Duodenal mucosa (tissue), 2 donors: ENCODE measurements at regions not wholly inside any gene's neighbourhood (a gene's known extent, or its start where the extent isn't known, plus 50 kb on each side); places are given as distances from the start of the nearest gene placed in this dataset.

Experiments used
- H3K27ac ChIP-seq: one replicate; pipeline ENCODE4 v1.7.0; 2013; ENCODE audit warnings: low read depth, low read length
- H3K27me3 ChIP-seq, 2 donors: one replicate each; pipeline ENCODE4 v1.7.0; 2013; ENCODE audit warnings: low read length in 2 of 2, control low read depth in 1 of 2; ENCODE audit not compliant: insufficient read depth in 2 of 2, control insufficient read depth in 1 of 2
- H3K36me3 ChIP-seq, 2 donors: one replicate each; pipeline ENCODE4 v1.7.0; 2013; ENCODE audit warnings: low read length in 2 of 2, control low read depth in 1 of 2; ENCODE audit not compliant: insufficient read depth in 2 of 2, control insufficient read depth in 1 of 2
- H3K4me1 ChIP-seq, 2 donors: one replicate each; pipeline ENCODE4 v1.7.0; 2013; ENCODE audit warnings: low read length in 2 of 2, control low read depth in 1 of 2; ENCODE audit not compliant: insufficient read depth in 2 of 2, control insufficient read depth in 1 of 2
- H3K4me3 ChIP-seq, 2 donors: one replicate each; pipeline ENCODE4 v1.7.0; 2013; ENCODE audit warnings: low read length in 2 of 2, low read depth in 1 of 2
- H3K9ac ChIP-seq, 2 donors: one replicate each; pipeline ENCODE4 v1.7.0; 2013; ENCODE audit warnings: low read length in 2 of 2, low read depth in 1 of 2
- H3K9me3 ChIP-seq, 2 donors: one replicate each; pipeline ENCODE4 v1.7.0; 2013; ENCODE audit warnings: low read length in 2 of 2, control low read depth in 1 of 2; ENCODE audit not compliant: control insufficient read depth in 1 of 2

DNA sequence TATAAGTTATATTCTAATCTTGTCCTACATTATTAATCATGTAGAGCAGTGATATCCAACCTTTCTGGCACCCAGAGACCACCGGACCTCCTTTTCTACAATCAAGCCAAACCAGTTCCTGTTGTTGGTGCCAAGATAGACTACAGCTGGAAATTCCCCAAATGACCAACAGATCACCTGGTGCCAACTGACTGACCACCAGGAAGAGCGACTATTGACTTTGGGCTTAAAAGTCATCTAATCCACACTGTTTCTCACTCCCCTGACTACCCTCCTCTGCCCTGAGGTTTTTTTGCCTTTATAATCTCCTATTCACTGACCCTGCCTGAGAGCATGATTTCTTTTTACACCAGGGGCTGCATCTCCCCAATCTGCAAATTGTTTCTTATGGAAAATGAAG lies 425.2 kb downstream of the TTLL7 start:
- no peak overlapping the region for H3K4me3 ChIP-seq
- no peaks in the 10 kb centered on the region for H3K9me3 ChIP-seq
- no peak overlapping the region for H3K9ac ChIP-seq
- no peaks in the 10 kb centered on the region for H3K36me3 ChIP-seq
- no peaks in the 10 kb centered on the region for H3K4me1 ChIP-seq
- H3K27ac ChIP-seq = no peak overlapping the region
- no peaks in the 10 kb centered on the region for H3K27me3 ChIP-seq

DNA sequence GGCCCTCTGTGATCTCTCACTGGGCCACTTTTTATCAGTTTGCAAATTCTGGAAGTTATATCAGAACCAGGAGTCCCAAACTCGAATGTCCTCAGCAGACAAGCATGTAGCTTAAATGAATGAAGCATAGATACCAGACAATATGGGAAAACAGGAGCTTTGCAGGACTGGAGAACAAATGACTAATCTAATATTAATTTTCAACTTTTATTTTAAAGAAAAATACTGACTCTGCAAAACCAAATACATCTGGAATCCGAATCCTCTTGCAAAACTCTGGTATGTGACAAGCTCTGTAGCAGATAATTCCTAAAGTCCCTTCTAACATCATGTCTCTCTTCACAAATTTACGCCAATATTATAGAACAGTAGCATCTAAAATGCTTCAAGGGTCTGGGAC lies 427.4 kb downstream of the TTLL7 start:
- no peak overlapping the region for H3K9ac ChIP-seq
- H3K27ac ChIP-seq = no peak overlapping the region
- no peaks in the 10 kb centered on the region for H3K27me3 ChIP-seq
- no peaks in the 10 kb centered on the region for H3K4me1 ChIP-seq
- H3K4me3 ChIP-seq = no peak overlapping the region
- no peaks in the 10 kb centered on the region for H3K9me3 ChIP-seq
- no peaks in the 10 kb centered on the region for H3K36me3 ChIP-seq

DNA sequence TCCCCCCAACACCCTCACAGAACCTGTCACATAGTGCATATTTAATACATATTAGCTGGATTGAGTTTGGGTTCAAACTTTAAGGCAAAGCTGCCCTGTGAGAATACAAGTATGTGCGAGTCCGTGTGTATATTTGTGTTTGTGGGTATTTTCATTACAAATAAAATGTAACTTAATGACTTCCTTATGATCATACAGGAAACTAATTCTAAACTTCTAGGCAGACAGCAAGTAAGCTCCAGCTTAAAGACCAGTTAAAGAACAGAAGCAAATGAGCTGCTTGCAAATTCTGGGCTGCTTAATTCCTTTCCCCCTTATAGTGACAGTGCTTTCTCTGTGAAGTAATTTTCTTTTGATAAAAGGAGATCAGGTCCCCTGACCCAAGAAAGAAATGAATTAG lies 437.6 kb downstream of the TTLL7 start:
- H3K9me3 ChIP-seq = no peaks in the 10 kb centered on the region
- H3K27ac ChIP-seq = no peak overlapping the region
- H3K4me1 ChIP-seq = no peaks in the 10 kb centered on the region
- no peaks in the 10 kb centered on the region for H3K27me3 ChIP-seq
- no peaks in the 10 kb centered on the region for H3K36me3 ChIP-seq
- no peak overlapping the region for H3K4me3 ChIP-seq
- no peak overlapping the region for H3K9ac ChIP-seq

DNA sequence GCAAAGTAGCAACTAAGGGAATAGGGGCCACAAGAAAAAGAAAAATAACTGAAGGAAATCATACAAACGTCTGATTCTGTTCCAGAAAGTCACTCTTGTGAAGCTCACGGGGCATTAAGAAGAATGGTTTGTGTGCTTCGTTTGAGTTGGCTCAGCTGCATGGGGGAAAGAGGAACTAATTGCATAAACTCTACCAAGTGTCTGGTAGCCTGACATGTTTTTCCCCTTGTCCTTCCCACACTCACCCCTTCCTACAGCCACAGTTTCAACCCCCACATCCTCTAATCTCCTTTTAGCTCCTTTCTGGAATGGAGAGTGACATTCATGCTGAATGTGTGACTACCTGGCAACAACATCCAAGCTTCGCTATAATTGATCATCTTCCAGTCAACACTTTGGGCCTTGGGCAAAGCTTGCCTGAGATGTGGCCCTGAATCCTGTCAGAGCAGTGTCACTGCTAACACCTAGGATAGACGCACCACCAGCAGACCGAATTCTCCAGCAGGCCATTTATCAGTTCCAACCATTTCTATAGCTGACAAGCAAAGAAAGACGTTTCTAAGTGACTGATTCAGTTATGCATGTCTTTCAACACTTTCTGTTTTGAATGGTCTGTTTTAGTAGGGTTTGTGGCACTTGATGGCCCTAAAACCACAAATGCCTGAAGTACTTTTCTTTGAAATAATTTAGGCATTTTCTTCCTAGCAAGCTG lies 439.6 kb downstream of the TTLL7 start:
- H3K9ac ChIP-seq = no peak overlapping the region
- no peak overlapping the region for H3K27ac ChIP-seq
- H3K4me3 ChIP-seq = no peak overlapping the region
- no peaks in the 10 kb centered on the region for H3K9me3 ChIP-seq
- H3K4me1 ChIP-seq = no peaks in the 10 kb centered on the region
- H3K27me3 ChIP-seq = no peaks in the 10 kb centered on the region
- H3K36me3 ChIP-seq = no peaks in the 10 kb centered on the region

DNA sequence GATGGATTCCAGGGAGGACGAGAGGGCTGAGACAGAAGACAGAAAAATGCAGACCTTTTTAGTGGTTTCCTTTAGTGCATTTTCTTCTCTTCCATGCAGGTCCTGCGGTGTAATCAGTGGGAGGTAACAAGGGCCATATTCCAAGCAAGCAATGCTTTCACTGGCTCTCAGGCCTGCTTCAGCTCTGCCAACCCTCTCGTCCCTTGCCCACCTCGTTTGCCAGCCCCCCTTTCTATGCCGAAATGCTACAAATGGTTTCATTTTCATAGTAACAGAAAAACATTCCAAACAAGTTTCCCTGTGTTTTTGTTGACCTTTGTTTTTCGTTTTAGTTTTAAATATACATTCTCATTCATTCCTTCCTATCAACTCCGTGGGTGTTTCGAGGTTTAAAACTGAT lies 443.1 kb downstream of the TTLL7 start:
- Histone ChIP-seq H3K4me3 (no peak overlapping the region), H3K9ac (no peak overlapping the region), H3K36me3 (no peaks in the 10 kb centered on the region), H3K9me3 (no peaks in the 10 kb centered on the region), H3K4me1 (no peaks in the 10 kb centered on the region), H3K27ac (no peak overlapping the region), H3K27me3 (no peaks in the 10 kb centered on the region)

DNA sequence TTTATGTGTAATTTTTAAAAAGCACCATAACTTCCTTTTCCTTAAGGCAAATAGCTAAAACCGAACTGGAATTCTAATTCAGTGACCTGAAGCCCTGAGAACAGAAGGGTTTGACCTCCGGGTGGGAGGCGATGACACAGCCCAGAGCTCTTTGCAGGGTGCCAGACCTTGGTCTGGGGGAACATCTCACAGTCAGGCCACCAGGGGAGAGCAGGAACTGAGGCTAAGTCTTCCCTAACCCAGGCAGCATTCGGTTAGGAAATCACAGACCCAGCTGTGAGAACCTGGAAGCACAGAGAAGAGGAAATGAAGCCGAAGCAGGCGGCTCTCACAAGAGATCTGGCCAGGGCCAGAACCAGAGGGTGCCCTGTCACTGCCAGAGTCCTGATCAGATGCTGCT lies 444.8 kb downstream of the TTLL7 start:
- Histone ChIP-seq H3K36me3 (no peaks in the 10 kb centered on the region), H3K27ac (no peak overlapping the region), H3K9ac (no peak overlapping the region)

DNA sequence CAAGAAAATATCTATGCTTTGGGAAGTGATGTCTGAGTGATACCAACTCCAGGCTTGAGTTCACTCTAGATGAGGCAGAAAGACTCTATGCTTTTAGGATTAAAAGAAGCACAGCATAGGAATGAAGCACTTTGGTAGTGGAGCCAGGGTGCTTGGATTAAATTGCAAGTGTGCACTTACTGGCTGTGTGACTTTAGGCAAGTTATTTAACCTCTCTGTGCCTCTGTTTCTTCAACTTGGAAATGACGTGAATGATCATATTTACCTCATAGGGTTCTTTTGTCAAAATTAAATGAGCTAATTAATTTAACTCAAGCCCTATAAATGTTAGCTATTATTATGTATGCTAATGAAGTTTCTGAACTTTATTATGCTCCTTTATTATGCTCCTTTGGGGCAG lies 446.1 kb downstream of the TTLL7 start:
- Histone ChIP-seq H3K27ac (no peak overlapping the region), H3K9ac (no peak overlapping the region), H3K4me1 (no peaks in the 10 kb centered on the region), H3K4me3 (no peak overlapping the region), H3K36me3 (no peaks in the 10 kb centered on the region), H3K27me3 (no peaks in the 10 kb centered on the region), H3K9me3 (no peaks in the 10 kb centered on the region)

More for the DNA sequence above, 444.8 kb downstream of the TTLL7 start:
- H3K4me3 ChIP-seq = no peak overlapping the region
- no peaks in the 10 kb centered on the region for H3K27me3 ChIP-seq
- H3K9me3 ChIP-seq = no peaks in the 10 kb centered on the region
- H3K4me1 ChIP-seq = no peaks in the 10 kb centered on the region

DNA sequence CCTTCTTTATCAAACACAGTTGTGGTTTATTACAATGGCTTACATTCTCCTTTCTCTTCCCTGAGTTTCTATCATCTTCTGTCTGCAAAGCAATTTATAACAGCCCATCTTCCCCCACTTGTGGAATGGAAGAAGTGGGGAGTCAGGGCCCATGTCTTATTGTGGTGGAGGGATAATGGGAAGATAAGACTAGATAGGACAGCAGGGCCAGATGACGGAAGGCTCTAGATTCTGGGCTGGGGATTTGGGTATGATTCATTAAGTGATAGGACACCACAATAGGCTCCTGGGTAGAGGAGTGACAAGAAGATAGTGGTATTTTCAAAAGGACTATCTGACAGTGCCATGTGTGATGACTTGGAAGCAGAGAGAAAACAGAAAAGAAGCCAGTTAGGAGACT lies 450.6 kb downstream of the TTLL7 start:
- Histone ChIP-seq H3K9ac (no peak overlapping the region), H3K27ac (no peak overlapping the region), H3K36me3 (no peaks in the 10 kb centered on the region), H3K27me3 (no peaks in the 10 kb centered on the region), H3K4me1 (no peaks in the 10 kb centered on the region), H3K4me3 (no peak overlapping the region), H3K9me3 (no peaks in the 10 kb centered on the region)

DNA sequence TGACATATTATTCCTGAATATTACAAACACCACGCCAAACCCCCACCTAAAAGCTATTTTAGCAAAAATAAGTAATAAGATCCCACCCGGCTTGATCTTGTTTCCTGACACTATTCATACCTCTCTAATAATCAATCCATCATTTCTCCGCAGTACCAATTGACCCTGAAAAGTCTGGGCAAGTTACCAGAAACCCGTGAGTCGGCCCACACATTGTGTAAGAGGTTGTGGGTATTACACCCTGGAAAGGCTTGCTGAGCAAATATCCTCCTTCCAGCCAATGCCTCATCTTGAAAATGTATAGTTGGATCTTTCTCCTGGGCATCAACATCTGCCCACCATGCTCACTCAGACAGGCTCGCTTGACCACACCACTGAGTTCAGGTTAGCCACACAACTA lies 451.0 kb downstream of the TTLL7 start:
- Histone ChIP-seq H3K27me3 (no peaks in the 10 kb centered on the region), H3K4me3 (no peak overlapping the region), H3K9me3 (no peaks in the 10 kb centered on the region), H3K27ac (no peak overlapping the region), H3K9ac (no peak overlapping the region), H3K36me3 (no peaks in the 10 kb centered on the region), H3K4me1 (no peaks in the 10 kb centered on the region)

DNA sequence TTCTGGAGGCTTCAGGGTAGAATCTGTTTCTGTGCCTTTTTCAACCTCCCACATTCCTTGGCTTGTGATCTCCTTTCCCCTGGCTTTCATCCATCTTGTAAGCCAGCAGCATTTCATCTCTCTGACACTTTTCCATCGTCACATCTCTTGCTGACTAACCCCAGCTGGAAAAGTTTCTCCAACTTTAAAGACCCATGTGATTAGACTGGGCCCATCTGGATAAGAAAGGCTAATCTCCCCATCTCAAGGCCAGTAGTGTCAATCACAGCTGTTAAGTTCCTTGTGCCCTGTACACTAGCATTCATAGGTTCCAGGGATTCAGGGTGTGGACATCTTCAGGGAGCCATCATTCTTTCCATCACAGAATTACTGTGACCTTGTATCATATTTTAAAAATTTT lies 452.1 kb downstream of the TTLL7 start:
- no peak overlapping the region for H3K9ac ChIP-seq
- no peaks in the 10 kb centered on the region for H3K36me3 ChIP-seq
- H3K9me3 ChIP-seq = no peaks in the 10 kb centered on the region
- H3K4me3 ChIP-seq = no peak overlapping the region
- H3K4me1 ChIP-seq = no peaks in the 10 kb centered on the region
- no peak overlapping the region for H3K27ac ChIP-seq
- H3K27me3 ChIP-seq = no peaks in the 10 kb centered on the region
